Breast epithelium (tissue), 3 donors: ENCODE measurements at regions not wholly inside any gene's neighbourhood (a gene's known extent, or its start where the extent isn't known, plus 50 kb on each side); places are given as distances from the start of the nearest gene placed in this dataset.

Experiments used
- CTCF ChIP-seq, 3 donors: fragments of 450-650 bp; IDR thresholded peaks; one replicate each; pipeline ENCODE4 v1.5.1; 2016 to 2017; ENCODE audit warnings: antibody characterized with exemption in 3 of 3, mild to moderate bottlenecking in 3 of 3, moderate library complexity in 3 of 3
- POLR2A ChIP-seq: fragments of 450-650 bp; IDR thresholded peaks from one replicate; pipeline ENCODE4 v1.6.1; 2016; ENCODE audit warnings: antibody characterized with exemption, mild to moderate bottlenecking, moderate library complexity
- POLR2AphosphoS5 ChIP-seq, 3 donors: sonication (generic); formaldehyde crosslinking; IDR thresholded peaks; one replicate each; pipeline ENCODE4 v1.6.1; 2017; ENCODE audit warnings: antibody characterized with exemption in 3 of 3

GRCh38 chr20:11849976-11850670, 67.6 kb upstream of the BTBD3 start:
- TF ChIP-seq CTCF (IDR thresholded peaks at IDR 0.05) = no peak
- TF ChIP-seq POLR2AphosphoS5 (IDR thresholded peaks at IDR 0.05) = no peak
- TF ChIP-seq POLR2A = no peak
